GM18907 (cell line): ENCODE measurements at regions not wholly inside any gene's neighbourhood (a gene's known extent, or its start where the extent isn't known, plus 50 kb on each side); places are given as distances from the start of the nearest gene placed in this dataset.

ENCODE experiments used
- ATAC-seq: cut with Tn5 transposase; IDR thresholded peaks from one replicate; pipeline ENCODE4 v1.9.1; 2021; ENCODE audit warnings: mild to moderate bottlenecking, moderate library complexity; ENCODE audit not compliant: unreplicated experiment

GRCh38 chr6:28696167-28696566, 170.5 kb downstream of the GPX5 start:
- ATAC-seq: no peak

- no peak for ATAC-seq
Observed at GRCh38 chr6:28696682-28697081, 171.0 kb downstream of the GPX5 start.

- no peak for ATAC-seq
Observed at GRCh38 chr6:28707387-28708282, 182.0 kb downstream of the GPX5 start.

DNA sequence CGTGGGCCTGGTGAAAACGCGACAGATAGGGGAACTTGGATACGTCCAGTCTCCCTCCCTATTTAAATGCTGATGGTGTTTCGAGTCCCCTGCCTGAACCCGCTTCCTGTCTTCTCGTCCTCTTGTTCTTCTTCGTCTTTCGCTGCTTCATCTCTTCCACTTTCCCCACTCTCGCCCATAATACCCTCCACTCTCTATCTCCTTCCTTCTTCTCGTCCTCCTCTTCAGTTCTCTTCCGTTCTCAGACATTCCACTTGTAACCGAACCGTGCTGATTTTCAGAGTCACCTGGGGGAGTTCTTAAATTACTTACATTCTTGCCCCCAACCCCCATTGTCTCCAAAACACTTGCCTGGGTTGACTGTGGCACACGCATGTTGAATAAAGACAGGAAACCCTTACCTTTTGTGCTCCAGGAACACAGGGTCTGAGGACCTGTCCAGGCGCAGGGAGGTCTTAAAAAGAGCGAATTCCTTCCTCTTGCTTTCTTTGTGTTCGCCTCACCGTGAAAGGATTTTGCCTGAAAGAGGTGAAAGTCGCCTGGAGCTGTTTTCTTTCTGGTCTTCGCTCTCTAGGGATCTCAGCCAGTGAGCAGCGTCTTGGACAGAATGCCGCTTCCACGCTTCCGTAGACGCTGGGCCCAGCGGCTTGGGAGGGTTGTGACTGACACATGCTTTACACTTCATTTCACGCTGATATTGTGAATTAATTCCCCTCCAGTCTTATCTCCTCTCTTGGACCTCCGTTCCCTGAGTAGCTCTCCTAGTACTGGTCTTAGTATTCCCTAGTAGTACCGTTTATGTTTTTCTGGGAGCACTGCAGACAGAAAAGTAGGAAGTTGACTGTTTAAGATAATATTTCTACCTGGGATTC, 184.0 kb downstream of the GPX5 start:
- no peak for ATAC-seq

- ATAC-seq: no peak
Observed at GRCh38 chr6:28710466-28711191, 184.9 kb downstream of the GPX5 start.

DNA sequence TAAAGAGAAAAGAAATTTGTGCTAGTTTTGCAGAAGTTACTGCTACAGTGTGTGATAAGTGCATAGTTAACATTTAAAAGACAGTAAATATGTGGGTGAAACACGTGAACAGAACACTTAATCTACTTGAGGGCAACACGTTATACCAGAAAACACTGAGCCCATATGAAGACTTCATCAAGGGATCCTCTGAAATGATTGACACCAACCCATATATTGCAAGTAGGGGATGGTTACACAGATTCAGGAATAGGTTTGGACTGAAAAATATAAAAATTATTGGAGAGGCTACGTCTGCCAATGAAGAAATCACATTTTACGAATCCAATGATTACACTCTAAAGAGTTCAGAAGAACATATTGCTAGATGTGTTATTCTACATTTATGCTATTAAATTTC, 185.6 kb downstream of the GPX5 start:
- ATAC-seq: no peak

DNA sequence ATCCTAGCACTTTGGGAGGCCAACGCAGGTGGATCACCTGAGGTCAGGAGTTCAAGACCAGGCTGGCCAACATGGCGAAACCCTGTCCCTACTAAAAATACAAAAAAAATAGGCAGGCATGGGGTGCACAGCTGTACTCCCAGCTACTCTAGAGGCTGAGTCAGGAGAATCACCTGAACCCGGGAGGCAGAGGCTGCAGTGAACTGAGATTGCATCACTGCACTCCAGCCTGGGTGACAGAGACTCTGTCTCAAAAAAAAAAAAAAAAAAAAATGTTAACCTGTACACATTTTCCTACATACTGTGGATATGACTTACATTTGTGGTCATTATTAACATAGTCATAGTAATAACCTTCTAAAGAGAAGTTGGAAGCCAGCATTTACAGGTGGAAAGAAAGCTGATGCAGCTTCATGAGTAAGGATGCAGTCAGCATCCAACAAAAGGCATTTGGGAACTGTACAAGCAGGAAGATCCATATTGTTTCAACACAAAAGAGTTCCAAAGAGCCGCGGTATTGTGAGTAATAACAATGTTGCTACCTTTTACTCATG, 186.2 kb downstream of the GPX5 start:
- ATAC-seq: no peak

DNA sequence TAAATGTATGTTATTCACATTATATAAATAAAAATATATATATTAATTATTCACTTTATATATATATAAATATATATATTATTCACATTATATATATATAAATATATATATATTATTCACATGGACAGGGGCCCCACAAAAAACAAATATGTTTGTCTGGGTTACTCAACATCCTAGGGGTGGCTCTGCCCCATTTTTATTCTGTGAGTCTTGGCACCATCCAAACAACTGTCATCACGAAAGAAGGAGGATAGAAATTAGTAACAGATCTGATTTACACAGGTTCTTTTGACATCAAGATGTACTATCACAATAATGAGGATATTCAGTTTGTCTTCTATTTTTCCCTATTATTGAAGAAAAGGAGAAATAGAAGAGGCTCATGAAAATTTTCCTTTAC, 187.3 kb downstream of the GPX5 start:
- ATAC-seq: no peak

DNA sequence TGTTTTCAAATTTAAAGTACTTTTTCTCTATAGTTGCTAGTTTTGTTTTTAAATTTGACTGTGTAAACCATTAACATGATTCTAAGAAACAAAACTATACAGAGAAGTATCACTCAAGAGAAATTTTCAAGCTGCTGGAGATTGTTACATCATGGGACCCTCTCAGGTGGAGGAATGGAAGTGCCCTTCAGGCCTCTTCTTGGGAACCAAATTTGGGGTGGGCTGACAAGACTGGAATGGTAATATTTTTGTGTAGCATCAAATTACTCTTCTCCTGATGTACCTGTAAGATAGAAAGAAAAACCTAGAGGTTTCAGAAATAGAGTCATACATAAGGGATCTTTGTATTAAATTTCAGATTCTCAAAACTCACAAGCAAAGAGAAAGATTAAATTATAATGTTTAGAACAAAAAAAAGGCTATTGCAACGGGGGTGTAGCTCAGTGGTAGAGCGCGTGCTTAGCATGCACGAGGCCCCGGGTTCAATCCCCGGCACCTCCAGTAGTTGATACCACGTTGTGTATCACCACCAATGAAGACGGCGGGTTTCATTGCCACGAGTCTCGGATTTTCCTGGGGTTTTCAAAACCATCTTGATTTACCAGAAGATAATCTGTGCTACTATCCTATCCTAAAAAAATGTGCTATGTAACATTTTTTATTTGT, 193.7 kb downstream of the GPX5 start:
- ATAC-seq: no peak

DNA sequence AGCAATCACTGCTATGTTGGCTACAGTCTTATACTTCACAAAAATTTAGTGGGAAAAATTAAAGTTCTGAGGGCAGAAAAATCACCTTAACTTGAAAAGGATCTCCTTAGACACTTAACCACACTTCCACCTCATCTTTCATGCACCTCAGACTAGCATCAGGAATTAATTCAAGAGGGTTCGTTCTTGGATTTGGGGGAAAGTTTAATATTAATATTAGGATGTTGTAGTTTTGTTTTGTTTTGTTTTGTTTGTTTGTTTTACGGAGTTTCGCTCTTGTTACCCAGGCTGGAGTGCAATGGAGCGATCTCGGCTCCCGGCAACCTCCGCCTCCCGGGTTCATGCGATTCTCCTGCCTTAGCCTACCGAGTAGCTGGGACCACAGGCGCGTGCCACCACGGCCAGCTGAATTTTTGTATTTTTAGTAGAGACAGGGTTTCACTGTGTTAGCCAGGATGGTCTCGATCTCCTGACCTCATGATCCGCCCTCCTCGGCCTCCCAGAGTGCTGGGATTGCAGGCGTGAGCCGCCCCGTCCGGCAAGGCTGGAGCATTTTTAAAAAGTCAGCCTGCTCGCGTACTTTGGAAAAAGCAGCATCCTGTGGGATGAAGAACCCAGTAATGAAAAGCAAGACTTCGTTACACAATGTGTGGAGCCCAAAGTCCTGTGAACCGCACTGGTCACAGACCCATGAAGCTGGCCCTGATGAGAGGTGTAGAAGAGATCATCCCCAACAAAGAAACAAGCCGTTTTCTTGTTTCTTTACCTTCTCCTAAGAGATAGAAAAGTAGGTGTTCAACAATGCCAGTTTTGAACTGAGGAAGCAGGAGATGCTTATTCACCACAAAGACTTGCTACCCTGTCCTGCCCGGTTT, 194.9 kb downstream of the GPX5 start:
- no peak for ATAC-seq

DNA sequence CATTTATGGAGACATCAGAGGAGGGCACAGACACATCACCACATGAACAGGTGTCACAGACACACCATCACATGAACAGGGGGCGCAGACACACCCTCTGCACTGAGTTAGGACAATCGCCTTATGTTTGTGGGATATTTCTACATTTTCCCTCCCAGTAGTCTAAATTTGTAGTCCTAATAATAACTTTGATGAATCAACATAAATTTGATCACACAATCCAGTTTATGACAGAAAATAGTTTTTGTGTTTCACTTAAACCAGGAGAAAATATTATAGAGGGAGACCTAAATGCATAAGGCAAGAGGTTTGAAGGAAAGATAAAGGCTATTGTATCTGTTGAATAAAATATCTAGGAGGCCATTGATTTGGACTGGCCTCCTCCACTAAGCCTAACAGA, 195.7 kb downstream of the GPX5 start:
- no peak for ATAC-seq

DNA sequence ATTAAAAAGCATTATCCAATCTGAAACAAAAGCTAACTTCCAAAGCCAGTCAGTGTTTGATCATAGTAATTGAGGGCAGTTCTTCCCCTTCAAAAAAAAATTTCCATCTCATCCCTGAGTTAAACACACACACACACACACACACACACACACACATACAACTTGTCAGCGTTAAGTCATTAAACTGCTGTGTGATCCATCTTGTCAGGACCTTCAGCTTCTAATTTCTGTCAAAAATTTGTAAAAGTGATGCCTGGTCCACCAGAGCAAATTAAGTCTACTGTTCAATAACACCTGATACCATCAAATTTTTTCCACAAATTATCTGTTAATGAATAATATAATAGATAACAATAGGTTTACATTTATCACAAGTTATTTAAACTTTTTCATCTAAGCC, 198.7 kb downstream of the GPX5 start:
- ATAC-seq: no peak

GRCh38 chr6:28725274-28725809, 198.4 kb downstream of the TRIM27 start:
- ATAC-seq: no peak

DNA sequence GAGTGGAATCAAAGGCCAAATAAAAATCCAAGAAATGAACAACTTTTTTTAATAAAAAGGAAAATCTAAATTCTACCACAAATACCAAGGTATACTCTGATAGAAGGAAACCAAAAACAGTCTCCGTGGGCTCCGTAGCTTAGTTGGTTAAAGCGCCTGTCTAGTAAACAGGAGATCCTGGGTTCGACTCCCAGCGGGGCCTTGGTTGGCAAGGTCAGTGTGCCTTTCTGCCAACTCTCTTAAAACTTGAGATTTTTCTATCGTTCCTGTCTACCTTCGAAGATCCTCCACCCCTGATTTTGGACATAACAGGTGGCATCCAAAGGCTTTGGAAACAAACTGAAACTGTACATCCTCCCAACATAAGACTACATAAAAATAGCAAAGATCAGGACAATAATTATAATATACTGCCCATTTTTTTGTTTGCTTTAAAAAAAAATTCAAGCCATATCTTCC, 197.9 kb downstream of the TRIM27 start:
- ATAC-seq: no peak

DNA sequence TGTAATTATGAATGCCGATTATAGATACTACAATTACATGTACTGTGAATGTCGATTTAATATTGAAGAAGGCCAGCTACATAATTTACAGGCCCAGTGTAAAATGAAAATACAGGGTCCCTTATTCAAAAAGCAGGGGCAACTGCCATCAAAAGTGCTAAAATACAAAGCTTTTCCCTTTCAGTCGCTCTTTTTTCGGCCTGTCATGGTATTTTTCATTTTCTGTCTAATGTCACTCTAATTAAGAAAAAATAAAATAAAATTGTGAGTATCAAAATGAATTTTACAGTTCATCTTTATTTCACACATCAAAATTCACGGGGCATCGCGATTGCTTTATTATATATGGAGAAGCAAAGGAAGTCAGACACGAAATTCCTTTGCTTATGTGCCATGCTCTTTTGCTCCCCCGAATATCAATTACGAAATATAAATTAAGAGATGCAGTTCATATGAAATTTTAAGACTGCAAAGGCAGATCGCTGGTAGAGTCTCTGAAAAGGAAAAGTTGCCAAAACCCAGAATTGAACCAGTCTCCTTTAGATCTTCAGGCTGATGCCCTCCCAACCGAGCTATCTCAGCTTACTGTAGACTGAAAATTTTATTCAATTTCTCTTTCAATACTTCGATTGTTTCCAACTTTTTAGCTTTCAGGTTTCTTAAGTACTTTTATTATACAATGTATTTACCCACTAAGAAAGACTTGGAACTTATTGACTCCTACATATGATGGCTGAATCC, 197.0 kb downstream of the TRIM27 start:
- no peak for ATAC-seq

- no peak for ATAC-seq
Observed at GRCh38 chr6:28727559-28728211, 196.1 kb downstream of the TRIM27 start.

DNA sequence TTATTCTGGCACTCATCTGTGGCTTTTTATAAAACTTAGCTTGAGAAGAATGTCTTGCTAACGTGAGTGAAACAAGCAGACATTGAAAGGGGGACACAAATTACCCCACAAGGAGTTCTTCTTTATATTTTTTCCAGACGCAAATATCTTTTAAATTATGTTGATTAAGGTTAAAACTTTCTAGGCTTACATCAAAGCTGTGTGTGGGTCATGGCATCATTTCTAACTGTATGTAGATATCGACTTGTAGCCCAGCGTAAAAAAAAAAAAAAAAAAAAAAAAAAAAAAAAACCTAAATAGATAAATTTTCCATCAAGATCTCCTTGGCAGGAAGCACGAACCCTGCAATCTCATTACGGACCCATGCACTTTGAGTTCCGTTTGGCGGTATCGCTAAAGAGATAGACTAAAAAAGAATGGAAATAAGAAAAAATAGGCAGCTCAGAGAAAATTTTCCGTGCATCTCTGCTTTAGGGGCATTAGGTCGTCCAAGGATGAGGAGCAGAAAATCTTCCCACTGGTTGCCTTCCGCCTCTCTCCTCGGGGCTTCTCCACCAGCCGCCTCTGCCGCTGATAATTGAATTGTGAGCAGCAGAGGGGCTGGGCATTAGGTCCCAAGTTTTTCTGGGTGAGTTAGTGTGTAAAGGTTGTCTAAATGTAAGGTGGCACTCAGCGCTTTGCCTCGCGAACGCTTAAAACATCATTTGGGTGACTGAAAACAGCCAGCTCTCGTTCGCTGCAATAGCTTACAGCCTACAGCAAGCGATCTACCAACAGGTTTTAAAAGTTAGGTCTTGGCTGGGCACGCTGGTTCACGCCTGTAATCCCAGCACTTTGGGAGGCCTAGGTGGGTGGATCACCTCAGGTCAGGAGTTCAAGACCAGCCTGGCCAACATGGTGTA, 194.0 kb downstream of the TRIM27 start:
- ATAC-seq: no peak
